ENCODE measurements at regions not wholly inside any gene's neighbourhood (a gene's known extent, or its start where the extent isn't known, plus 50 kb on each side); places are given as distances from the start of the nearest gene placed in this dataset.

DNA sequence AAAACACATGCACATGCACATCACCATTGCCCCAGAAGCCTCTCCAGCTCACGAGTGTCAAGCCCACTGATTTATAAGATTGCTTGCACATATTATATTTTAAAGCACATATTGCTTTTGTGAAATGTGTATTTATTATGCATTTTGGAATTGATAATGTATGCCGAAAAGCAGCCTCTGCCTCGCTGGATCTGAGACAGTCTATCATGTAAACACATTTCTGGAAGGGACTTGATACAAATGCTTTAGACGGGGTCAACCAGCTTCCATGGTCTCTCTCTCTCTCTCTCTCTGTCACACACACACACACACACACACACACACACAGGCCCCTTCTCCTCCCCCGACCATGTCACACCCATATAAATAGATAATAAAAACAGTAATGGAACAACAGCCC lies 203.8 kb downstream of the TUBA3C start:
- TF ChIP-seq, protein P1, sequence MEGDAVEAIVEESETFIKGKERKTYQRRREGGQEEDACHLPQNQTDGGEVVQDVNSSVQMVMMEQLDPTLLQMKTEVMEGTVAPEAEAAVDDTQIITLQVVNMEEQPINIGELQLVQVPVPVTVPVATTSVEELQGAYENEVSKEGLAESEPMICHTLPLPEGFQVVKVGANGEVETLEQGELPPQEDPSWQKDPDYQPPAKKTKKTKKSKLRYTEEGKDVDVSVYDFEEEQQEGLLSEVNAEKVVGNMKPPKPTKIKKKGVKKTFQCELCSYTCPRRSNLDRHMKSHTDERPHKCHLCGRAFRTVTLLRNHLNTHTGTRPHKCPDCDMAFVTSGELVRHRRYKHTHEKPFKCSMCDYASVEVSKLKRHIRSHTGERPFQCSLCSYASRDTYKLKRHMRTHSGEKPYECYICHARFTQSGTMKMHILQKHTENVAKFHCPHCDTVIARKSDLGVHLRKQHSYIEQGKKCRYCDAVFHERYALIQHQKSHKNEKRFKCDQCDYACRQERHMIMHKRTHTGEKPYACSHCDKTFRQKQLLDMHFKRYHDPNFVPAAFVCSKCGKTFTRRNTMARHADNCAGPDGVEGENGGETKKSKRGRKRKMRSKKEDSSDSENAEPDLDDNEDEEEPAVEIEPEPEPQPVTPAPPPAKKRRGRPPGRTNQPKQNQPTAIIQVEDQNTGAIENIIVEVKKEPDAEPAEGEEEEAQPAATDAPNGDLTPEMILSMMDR (IDR thresholded peaks at IDR 0.05), result no peak
- TF ChIP-seq POLR2AphosphoS5 (IDR thresholded peaks at IDR 0.05) (no peak), POLR2A (IDR thresholded peaks at IDR 0.05) (no peak), EP300 (IDR thresholded peaks at IDR 0.05) (no peak)

Data from gastroesophageal sphincter (tissue), 3 donors.